NB4 (cell line): ENCODE measurements at regions not wholly inside any gene's neighbourhood (a gene's known extent, or its start where the extent isn't known, plus 50 kb on each side); places are given as distances from the start of the nearest gene placed in this dataset.

Experiments used
- DNase-seq: peaks from one replicate; pipeline ENCODE4 v3.0.0; 2010; ENCODE audit warnings: low read depth
- H3K4me3 ChIP-seq: one replicate; pipeline ENCODE4 v1.5.1; 2011; ENCODE audit warnings: mild to moderate bottlenecking, low read depth, low read length, moderate library complexity
- CTCF ChIP-seq: IDR thresholded peaks from one replicate; pipeline ENCODE4 v1.5.1; 2012; ENCODE audit warnings: low read depth, low read length
- MAX ChIP-seq: IDR thresholded peaks from 2 replicates; pipeline ENCODE4 v1.6.1; 2011; ENCODE audit warnings: low read depth, low read length
- MYC ChIP-seq: IDR thresholded peaks from 2 replicates; pipeline ENCODE4 v1.6.1; 2011; ENCODE audit warnings: low read depth, low read length
- POLR2A ChIP-seq: IDR thresholded peaks from 2 replicates; pipeline ENCODE4 v1.6.1; 2011; ENCODE audit warnings: mild to moderate bottlenecking; ENCODE audit not compliant: insufficient read length; ENCODE audit errors: extremely low read depth

- H3K4me3 ChIP-seq = no peak overlapping the region
- peak; percentile 28 for DNase-seq
These were observed 142.8 kb upstream of the UBL3 start for GRCh38 chr13:29993196-29993595.

GRCh38 chr13:29991343-29991742, 140.9 kb upstream of the UBL3 start:
- H3K4me3 ChIP-seq = no peak overlapping the region
- no peak for DNase-seq
- TF ChIP-seq MYC = no peak
- TF ChIP-seq POLR2A = no peak
- TF ChIP-seq CTCF = no peak
- no peak for TF ChIP-seq MAX

More at GRCh38 chr13:29993196-29993595, 142.8 kb upstream of the UBL3 start:
- TF ChIP-seq CTCF = peak; percentile 18
- TF ChIP-seq MYC = no peak
- no peak for TF ChIP-seq POLR2A
- no peak for TF ChIP-seq MAX

- no peak for DNase-seq
- TF ChIP-seq MYC = no peak
- no peak for TF ChIP-seq POLR2A
- TF ChIP-seq CTCF = no peak
- no peak for TF ChIP-seq MAX
- H3K4me3 ChIP-seq = no peak overlapping the region
These were observed 136.9 kb upstream of the UBL3 start for GRCh38 chr13:29987340-29987739.

GRCh38 chr13:29980339-29980738, 129.9 kb upstream of the UBL3 start:
- no peak for DNase-seq
- no peak for TF ChIP-seq MYC
- TF ChIP-seq CTCF = no peak
- TF ChIP-seq MAX = no peak
- TF ChIP-seq POLR2A = no peak

GRCh38 chr13:29978211-29978610, 127.8 kb upstream of the UBL3 start:
- DNase-seq = no peak
- TF ChIP-seq CTCF (no peak), MYC (no peak), MAX (no peak)
- no peak overlapping the region for H3K4me3 ChIP-seq

More at GRCh38 chr13:29980339-29980738, 129.9 kb upstream of the UBL3 start:
- H3K4me3 ChIP-seq = no peak overlapping the region

GRCh38 chr13:29977476-29978120, 127.2 kb upstream of the UBL3 start:
- TF ChIP-seq MAX (no peak), POLR2A (no peak), MYC (no peak), CTCF (no peak)
- DNase-seq = no peak
- no peak overlapping the region for H3K4me3 ChIP-seq
